Right lobe of liver (tissue), 4 donors: ENCODE measurements at regions not wholly inside any gene's neighbourhood (a gene's known extent, or its start where the extent isn't known, plus 50 kb on each side); places are given as distances from the start of the nearest gene placed in this dataset.

ENCODE experiments used
- POLR2A ChIP-seq: fragments of 450-650 bp; IDR thresholded peaks from one replicate; pipeline ENCODE4 v1.6.1; 2017; ENCODE audit warnings: antibody characterized with exemption, mild to moderate bottlenecking
- TF ChIP-seq, protein P1 (sequence below), 4 donors: fragments of 200-600 bp in 3 of 4; fragments of 450-650 bp in 1 of 4; IDR thresholded peaks; one replicate each; pipeline versions ENCODE4 v1.5.1 to v1.8.0; 2016 to 2022; ENCODE audit warnings: antibody characterized with exemption in 4 of 4, mild to moderate bottlenecking in 2 of 4
- donor health status: DM: no; HTN: no; CAD: no.
- donor health status: DM: no; HTN: no; CAD: no.
- donor health status: DM: no; HTN: yes; CAD: no.

GRCh38 chr3:17946619-17947018 is 204.2 kb upstream of the TBC1D5 start:
- TF ChIP-seq, protein P1, sequence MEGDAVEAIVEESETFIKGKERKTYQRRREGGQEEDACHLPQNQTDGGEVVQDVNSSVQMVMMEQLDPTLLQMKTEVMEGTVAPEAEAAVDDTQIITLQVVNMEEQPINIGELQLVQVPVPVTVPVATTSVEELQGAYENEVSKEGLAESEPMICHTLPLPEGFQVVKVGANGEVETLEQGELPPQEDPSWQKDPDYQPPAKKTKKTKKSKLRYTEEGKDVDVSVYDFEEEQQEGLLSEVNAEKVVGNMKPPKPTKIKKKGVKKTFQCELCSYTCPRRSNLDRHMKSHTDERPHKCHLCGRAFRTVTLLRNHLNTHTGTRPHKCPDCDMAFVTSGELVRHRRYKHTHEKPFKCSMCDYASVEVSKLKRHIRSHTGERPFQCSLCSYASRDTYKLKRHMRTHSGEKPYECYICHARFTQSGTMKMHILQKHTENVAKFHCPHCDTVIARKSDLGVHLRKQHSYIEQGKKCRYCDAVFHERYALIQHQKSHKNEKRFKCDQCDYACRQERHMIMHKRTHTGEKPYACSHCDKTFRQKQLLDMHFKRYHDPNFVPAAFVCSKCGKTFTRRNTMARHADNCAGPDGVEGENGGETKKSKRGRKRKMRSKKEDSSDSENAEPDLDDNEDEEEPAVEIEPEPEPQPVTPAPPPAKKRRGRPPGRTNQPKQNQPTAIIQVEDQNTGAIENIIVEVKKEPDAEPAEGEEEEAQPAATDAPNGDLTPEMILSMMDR (IDR thresholded peaks at IDR 0.05): no peak
- no peak for TF ChIP-seq POLR2A
